HG02678 (cell line): ENCODE measurements at regions not wholly inside any gene's neighbourhood (a gene's known extent, or its start where the extent isn't known, plus 50 kb on each side); places are given as distances from the start of the nearest gene placed in this dataset.
A peak's percentile ranks its signal among the peaks of the same experiment; 100 is the strongest.
"Not testable (repeated sequence)": the region's sequence is repeated elsewhere in the genome, so short reads cannot be mapped to it uniquely, and the experiment has no call there.

Experiments used
- ATAC-seq: cut with Tn5 transposase; IDR thresholded peaks from one replicate; pipeline ENCODE4 v1.9.1; 2021; ENCODE audit warnings: mild to moderate bottlenecking, moderate library complexity; ENCODE audit not compliant: unreplicated experiment

DNA sequence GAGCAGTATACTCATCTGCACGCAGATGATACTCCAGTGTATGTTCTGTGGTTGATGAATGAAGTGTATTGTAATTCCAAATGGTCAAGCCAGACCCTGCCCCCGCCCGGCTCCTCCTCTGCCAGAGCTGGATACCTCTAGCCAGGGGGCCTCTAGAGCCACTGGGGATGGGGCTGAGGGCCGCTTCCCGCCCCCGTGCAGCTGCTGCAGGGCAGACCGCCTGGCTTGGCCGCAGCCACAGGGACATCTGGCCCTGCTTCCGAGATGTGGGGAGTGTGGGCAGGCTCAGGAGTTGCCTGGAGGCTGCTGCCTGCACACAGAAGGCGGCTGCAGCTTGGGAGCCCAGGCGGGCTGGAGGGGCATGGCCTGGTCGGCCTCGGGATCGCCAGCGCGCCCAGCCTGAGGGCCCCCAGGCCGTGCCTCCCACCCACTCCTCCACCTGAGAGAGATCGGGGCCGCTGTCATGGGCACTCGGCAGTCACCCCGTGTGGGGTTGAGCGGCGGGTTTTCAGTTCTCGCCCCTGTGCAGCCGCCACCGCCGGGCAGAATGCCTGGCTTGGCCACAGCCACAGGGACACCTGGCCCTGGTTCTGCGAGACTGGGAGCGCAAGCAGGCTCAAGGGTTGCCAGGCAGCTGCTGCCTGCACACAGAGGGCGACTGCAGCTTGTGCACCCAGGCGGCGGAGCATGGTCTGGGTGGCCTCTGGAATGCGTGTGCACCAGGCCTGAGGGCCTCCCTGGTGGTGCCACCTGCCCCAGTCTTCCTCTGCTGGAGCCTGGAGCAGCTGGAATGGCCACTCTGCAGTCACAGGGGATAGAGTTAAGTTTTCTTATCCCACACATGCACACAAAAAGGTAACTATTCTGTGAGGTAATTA is 1643.7 kb downstream of the SPATA31A7 start:
- not testable (repeated sequence) for ATAC-seq

- ATAC-seq: peak; percentile 15
Observed at GRCh38 chr9:62837254-62837911, 1647.5 kb downstream of the SPATA31A7 start.

GRCh38 chr9:62838024-62838718 is 1648.3 kb downstream of the SPATA31A7 start:
- ATAC-seq: peak; percentile 100

GRCh38 chr9:62839168-62839567 is 1649.3 kb downstream of the SPATA31A7 start:
- ATAC-seq: not testable (repeated sequence)

DNA sequence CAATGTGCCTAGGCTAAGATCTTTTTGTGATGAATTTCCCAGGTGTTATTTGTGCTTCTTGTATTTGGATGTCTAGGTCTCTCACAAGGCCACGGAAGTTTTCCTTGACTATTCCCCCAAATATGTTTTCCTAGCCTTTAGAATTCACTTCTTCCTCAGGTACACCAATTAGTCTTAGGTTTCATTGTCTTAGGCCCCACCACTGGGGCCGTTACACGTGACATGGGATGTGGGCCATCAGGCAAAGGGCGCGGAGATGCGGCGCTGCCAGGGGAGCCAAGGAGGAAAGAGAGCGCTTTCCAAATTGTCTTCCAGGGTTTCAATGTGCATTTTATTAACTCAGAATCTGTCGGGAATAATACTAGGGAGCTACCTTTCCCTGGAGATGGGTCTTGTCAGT is 1653.3 kb downstream of the SPATA31A7 start:
- not testable (repeated sequence) for ATAC-seq

DNA sequence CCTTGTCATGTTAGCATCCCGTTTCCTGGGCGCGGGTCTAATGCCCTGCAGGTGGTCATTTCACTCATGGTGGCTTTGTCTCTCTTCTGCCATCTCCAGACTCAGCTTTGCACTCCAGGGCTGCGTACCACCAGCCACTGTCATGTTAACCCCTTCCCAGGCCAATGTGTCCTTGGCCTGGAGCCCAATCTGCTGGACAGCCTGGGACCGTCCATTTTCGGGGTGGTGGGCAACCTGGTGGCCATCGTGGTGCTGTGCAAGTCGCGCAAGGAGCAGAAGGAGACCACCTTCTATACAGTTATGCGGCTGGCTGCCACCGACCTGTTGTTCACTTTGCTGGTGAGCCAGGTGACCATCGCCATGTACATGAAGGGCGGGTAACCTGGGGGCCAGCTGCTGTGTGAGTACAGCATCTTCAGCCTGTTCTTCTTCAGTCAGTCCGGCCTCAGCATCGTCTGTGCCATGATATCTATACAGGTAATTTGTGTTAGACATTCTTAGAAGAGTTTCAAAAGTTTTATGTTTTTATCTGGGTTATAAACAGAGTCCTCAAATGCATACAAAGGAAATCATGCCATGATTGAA is 1654.0 kb downstream of the SPATA31A7 start:
- ATAC-seq: not testable (repeated sequence)

DNA sequence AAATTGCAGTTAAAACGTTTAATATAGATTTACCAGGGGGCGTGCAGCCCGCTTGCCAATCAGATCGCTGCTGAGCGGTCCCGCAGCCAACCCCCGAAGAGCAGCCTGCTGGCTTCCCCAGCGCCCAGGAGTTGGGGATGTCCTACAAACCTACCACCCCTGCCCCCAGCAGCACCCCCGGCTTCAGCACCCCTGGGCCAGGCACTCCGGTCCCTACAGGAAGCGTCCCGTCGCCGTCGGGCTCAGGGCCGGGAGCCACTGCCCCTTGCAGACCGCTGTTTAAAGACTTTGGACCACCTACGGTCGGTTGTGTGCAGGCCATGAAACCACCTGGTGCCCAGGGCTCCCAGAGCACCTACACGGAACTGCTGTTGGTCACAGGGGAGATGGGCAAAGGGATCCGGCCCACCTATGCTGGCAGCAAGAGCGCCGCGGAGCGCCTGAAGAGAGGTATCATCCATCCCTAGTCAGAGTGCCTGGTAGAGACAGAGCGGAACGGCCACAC is 1654.9 kb downstream of the SPATA31A7 start:
- ATAC-seq: not testable (repeated sequence)

DNA sequence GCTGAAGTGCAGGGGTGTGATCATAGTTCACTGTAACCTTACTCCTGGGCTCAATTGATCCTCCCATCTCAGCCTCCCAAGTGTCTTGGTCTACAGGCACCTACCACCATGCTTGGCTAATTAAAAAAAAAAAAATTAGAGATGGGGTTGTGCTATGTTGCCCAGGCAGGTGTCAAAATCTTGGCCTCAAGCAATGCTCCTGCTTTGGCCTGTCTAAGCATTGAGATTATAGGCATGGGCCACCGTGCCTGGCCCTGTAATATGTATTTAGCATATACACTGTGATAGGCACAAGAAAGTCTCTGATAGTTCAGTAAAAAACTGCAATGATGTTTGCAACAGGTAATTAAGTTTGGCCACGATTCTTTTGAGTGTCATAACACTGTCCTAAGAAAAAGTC is 1658.4 kb downstream of the SPATA31A7 start:
- not testable (repeated sequence) for ATAC-seq

GRCh38 chr9:62849991-62850390 is 1660.2 kb downstream of the SPATA31A7 start:
- not testable (repeated sequence) for ATAC-seq

GRCh38 chr9:62857280-62857679 is 1667.4 kb downstream of the SPATA31A7 start:
- not testable (repeated sequence) for ATAC-seq

GRCh38 chr9:62858240-62858639 is 1668.4 kb downstream of the SPATA31A7 start:
- ATAC-seq: not testable (repeated sequence)

DNA sequence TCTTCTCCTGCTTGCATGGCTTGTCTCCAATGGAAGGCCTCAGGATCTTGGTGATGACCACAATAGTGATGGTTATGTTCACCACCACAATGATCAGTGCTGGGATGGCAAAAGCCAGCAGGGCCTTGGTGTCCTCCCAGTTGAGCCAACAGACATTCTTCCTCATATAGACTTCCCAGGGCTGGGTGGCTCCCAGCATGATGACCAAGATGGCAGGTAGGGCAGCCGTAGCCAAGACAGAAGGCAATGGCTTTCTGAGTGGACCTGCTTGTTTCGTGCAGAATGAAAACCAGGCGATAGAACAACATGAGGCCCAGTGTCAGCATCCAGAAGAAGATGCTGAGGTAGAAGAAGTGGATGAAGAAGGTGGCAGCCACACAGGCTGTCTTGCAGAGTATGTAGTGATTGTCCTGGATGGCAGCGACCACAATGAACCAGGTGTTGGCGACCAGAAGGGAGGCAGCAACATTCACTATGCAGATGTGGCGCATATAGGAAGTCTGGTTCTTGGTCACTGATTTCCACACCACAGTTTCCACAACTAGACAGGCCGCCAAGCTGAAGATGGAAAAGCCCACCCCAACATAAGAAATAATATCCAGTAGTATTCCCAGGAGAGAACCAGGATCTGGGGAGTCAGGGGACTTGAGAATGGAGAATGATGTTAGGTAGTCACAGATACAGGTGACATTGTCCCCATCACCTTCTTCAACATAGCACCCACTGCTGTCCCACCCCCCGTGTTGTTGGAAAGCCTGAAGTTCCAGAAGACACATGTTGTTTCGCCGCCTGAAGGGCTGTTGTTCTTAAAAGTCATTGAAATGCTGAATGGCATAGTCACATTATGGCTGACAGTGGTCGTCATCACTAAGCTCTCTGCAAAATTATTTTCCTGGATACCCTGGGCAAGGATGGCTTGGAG is 1671.4 kb downstream of the SPATA31A7 start:
- ATAC-seq: not testable (repeated sequence)

- not testable (repeated sequence) for ATAC-seq
Observed at GRCh38 chr9:62862180-62862579, 1672.3 kb downstream of the SPATA31A7 start.

DNA sequence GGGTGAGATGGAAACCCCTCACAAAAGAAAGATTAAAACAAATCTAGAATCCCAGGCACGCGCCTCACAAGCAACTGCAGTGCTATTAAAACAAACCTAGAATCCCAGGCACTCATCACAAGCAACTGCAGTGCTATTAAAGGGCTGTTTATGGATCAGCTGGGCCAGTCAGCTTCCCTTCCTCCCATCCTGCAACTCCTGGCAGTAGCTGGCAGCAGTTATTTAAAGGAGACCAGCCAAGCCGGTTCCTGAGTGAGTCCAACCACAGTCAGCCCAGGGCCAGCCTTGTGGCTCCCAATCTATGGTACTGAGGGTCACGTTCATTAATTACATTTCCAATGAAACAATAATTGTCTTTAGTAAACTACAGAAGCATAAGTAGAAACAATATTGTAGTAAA is 1673.5 kb downstream of the SPATA31A7 start:
- ATAC-seq: not testable (repeated sequence)

DNA sequence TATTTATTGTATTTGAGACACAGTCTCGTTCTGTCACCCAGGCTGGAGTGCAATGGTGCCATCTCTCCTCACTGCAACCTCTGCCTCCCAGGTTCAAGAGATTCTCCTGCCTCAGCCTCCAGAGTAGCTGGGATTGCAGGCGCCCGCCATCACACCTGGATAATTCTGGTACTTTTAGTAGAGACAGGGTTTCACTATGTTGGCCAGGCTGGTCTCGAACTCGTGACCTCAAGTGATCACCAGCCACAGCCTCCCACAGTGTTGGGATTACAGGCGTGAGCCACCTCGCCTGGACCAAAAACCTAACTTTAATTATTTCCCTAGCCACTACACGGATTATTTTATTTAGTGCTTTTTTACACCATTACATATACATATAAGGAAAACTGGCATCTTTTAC is 1674.0 kb downstream of the SPATA31A7 start:
- not testable (repeated sequence) for ATAC-seq

- not testable (repeated sequence) for ATAC-seq
Observed at GRCh38 chr9:62864481-62865469, 1674.9 kb downstream of the SPATA31A7 start.

GRCh38 chr9:62869061-62869460 is 1679.2 kb downstream of the SPATA31A7 start:
- not testable (repeated sequence) for ATAC-seq

DNA sequence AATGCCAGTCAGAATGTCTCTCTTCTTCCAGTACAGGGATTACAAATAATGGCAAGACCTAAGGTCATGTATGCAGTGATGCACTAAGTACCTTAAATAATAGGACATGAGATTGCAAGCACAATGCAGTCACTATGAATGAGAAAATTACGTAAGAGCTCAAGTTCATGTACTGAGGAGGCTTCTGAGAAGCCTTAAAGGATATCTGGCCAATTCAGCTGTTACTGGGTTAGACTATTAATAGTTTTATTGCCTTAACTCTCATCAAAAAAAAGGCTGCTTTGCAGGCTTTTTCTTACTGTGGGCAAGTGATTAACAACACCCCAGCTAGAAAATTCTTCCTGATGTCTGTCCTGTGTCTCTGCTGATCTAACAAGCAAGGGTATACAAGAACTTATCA is 1681.9 kb downstream of the SPATA31A7 start:
- ATAC-seq: not testable (repeated sequence)
